Loucy (cell line): ENCODE measurements at regions not wholly inside any gene's neighbourhood (a gene's known extent, or its start where the extent isn't known, plus 50 kb on each side); places are given as distances from the start of the nearest gene placed in this dataset.

ENCODE experiments used
- H2AFZ ChIP-seq: fragments of 200-600 bp; sonication (generic); 2 replicates; pipeline ENCODE4 v1.6.0; 2016; ENCODE audit warnings: antibody characterized with exemption, mild to moderate bottlenecking, low read length, moderate library complexity
- H3F3A ChIP-seq: fragments of 200-600 bp; 2 replicates; pipeline ENCODE4 v1.6.0; 2016; ENCODE audit warnings: antibody characterized with exemption, low read depth, mild to moderate bottlenecking
- H3K27me3 ChIP-seq: fragments of 200-600 bp; sonication (generic); 2 replicates; pipeline ENCODE4 v1.6.1; 2014; ENCODE audit warnings: low read length, mild to moderate bottlenecking; ENCODE audit not compliant: insufficient read depth, poor library complexity, severe bottlenecking
- H3K36me3 ChIP-seq: fragments of 200-600 bp; sonication (generic); 2 replicates; pipeline ENCODE4 v1.6.1; 2016; ENCODE audit warnings: low read length; ENCODE audit not compliant: insufficient read depth
- H3K4me1 ChIP-seq: fragments of 200-600 bp; sonication (generic); 2 replicates; pipeline ENCODE4 v1.5.1; 2014; ENCODE audit warnings: low read length, mild to moderate bottlenecking; ENCODE audit not compliant: insufficient read depth, poor library complexity, severe bottlenecking
- H3K4me2 ChIP-seq: fragments of 200-600 bp; sonication (generic); 2 replicates; pipeline ENCODE4 v1.6.0; 2014; ENCODE audit warnings: antibody characterized with exemption, low read length, low read depth, mild to moderate bottlenecking; ENCODE audit not compliant: poor library complexity, severe bottlenecking
- H3K4me3 ChIP-seq: fragments of 200-600 bp; sonication (generic); 2 replicates; pipeline ENCODE4 v1.5.1; 2014; ENCODE audit warnings: low read length, mild to moderate bottlenecking, mixed read lengths; ENCODE audit not compliant: poor library complexity, severe bottlenecking
- H3K79me2 ChIP-seq: fragments of 200-600 bp; sonication (generic); 2 replicates; pipeline ENCODE4 v1.6.1; 2014; ENCODE audit warnings: low read length; ENCODE audit not compliant: insufficient read depth
- H3K9ac ChIP-seq: fragments of 200-600 bp; sonication (generic); 2 replicates; pipeline ENCODE4 v1.6.0; 2014; ENCODE audit warnings: mild to moderate bottlenecking, low read depth, low read length, moderate library complexity; ENCODE audit not compliant: poor library complexity, severe bottlenecking
- H3K9me2 ChIP-seq: fragments of 200-600 bp; sonication (generic); replicated peaks from 2 replicates; pipeline ENCODE4 v1.6.1; 2016; ENCODE audit warnings: low read depth, low read length, mixed read lengths
- H3K9me3 ChIP-seq: fragments of 200-600 bp; sonication (generic); 2 replicates; pipeline ENCODE4 v1.6.1; 2014; ENCODE audit warnings: mild to moderate bottlenecking, antibody characterized with exemption, low read length, low read depth; ENCODE audit not compliant: insufficient read depth
- H4K20me1 ChIP-seq: fragments of 200-600 bp; sonication (generic); 2 replicates; pipeline ENCODE4 v1.6.0; 2014; ENCODE audit warnings: antibody characterized with exemption, low read length, mild to moderate bottlenecking; ENCODE audit not compliant: insufficient read depth, poor library complexity, severe bottlenecking
- CTCF ChIP-seq: fragments of 200-600 bp; sonication (generic); conservative IDR thresholded peaks from 2 replicates; pipeline ENCODE4 v1.5.1; 2014; ENCODE audit warnings: mild to moderate bottlenecking, antibody characterized with exemption, low read length
- EZH2phosphoT487 ChIP-seq: fragments of 200-600 bp; IDR thresholded peaks from 2 replicates; pipeline ENCODE4 v1.6.1; 2018; ENCODE audit warnings: antibody characterized with exemption, mild to moderate bottlenecking, moderate library complexity, borderline replicate concordance

DNA sequence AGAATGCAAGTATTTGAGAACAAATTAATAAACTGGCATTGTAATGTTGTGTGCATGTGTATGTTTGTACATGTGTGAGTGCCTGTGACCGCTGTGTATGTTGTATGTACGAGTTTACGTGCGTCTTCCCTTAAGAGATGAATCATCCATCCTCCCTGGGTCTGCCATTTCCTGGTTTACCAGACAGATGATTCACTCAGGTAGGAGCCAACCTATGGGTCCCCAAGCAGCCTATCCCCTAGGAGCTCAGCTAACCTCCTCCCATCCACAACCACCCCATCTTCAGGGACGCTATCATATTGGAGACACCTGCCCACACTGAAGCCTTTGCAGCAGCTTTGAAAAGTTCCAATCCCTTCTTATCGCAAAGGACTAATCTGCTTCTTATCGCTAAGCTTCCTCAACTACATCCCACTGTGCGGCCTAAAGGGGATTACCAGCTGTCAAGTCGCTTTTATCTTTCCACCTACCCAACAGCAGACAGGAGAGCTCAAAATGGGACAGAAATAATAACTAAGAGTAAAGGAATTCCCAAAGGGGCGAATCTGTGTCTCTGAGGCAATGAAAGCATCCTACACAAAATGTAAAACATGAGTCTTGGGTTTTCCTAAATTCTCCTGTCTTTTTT is 81.5 kb upstream of the TMCC3 start:
- Histone ChIP-seq H2AFZ (no peak overlapping the region), H3K9me3 (no peaks in the 10 kb centered on the region), H3K4me2 (no peak overlapping the region), H4K20me1 (no peaks in the 10 kb centered on the region), H3K79me2 (no peaks in the 10 kb centered on the region), H3K9ac (no peak overlapping the region), H3K4me1 (no peaks in the 10 kb centered on the region), H3K9me2 (no peaks in the 10 kb centered on the region), H3K4me3 (no peak overlapping the region), H3F3A (no peaks in the 10 kb centered on the region), H3K27me3 (no peaks in the 10 kb centered on the region), H3K36me3 (no peaks in the 10 kb centered on the region)
- TF ChIP-seq CTCF, result no peak
- TF ChIP-seq EZH2phosphoT487, result no peak

DNA sequence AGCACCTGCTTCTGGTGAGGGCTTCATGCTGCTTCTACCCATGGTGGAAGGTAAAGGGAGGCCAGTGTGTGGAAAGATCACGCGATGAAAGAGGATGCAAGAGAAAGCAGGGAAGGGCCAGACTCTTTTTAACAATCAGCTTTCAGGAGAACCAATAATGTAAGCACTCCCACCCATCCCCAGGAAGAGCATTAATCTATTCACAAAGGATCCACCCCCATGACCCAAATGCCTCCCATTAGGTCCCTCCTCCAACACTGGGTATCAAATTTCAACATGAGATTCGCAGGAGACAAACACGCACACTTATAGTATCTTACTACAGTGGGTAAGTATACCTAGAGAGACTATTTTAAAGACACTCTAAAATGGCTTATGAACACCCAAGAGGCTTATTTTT is 80.5 kb upstream of the TMCC3 start:
- no peaks in the 10 kb centered on the region for H3K9me3 ChIP-seq
- no peak overlapping the region for H3K4me3 ChIP-seq
- no peaks in the 10 kb centered on the region for H3K27me3 ChIP-seq
- H3K4me2 ChIP-seq, result no peak overlapping the region
- no peaks in the 10 kb centered on the region for H3K4me1 ChIP-seq
- no peaks in the 10 kb centered on the region for H3K36me3 ChIP-seq
- no peaks in the 10 kb centered on the region for H3K79me2 ChIP-seq
- no peak overlapping the region for H3K9ac ChIP-seq
- TF ChIP-seq CTCF, result no peak
- no peak for TF ChIP-seq EZH2phosphoT487
- no peaks in the 10 kb centered on the region for H3K9me2 ChIP-seq
- H4K20me1 ChIP-seq, result no peaks in the 10 kb centered on the region
- no peaks in the 10 kb centered on the region for H3F3A ChIP-seq
- H2AFZ ChIP-seq, result no peak overlapping the region

GRCh38 chr12:94726236-94726835 is 76.0 kb upstream of the TMCC3 start:
- TF ChIP-seq CTCF (no peak), EZH2phosphoT487 (no peak)
- Histone ChIP-seq H3K9me3 (no peaks in the 10 kb centered on the region), H2AFZ (no peak overlapping the region)

More at GRCh38 chr12:94726236-94726835, 76.0 kb upstream of the TMCC3 start:
- Histone ChIP-seq H3K36me3 (no peaks in the 10 kb centered on the region), H3K79me2 (no peaks in the 10 kb centered on the region), H3K4me2 (no peak overlapping the region), H3F3A (no peaks in the 10 kb centered on the region), H3K9ac (no peak overlapping the region), H3K9me2 (no peaks in the 10 kb centered on the region), H3K4me3 (no peak overlapping the region), H3K27me3 (no peaks in the 10 kb centered on the region), H4K20me1 (no peaks in the 10 kb centered on the region), H3K4me1 (no peaks in the 10 kb centered on the region)
